ENCODE measurements at regions not wholly inside any gene's neighbourhood (a gene's known extent, or its start where the extent isn't known, plus 50 kb on each side); places are given as distances from the start of the nearest gene placed in this dataset.

- Histone ChIP-seq H3K36me3 (ENCODE audit: control insufficient read depth in 4 of 4, insufficient read depth in 3 of 4, low read depth in 1 of 4, low read length in 3 of 4) (no peaks in the 10 kb centered on the region), H3K27ac (ENCODE audit: low read depth in 1 of 2, low read length in 2 of 2) (no peak overlapping the region), H3K27me3 (ENCODE audit: control insufficient read depth in 4 of 4, insufficient read depth in 4 of 4, low read length in 3 of 4) (no peaks in the 10 kb centered on the region), H3K9me3 (ENCODE audit: control insufficient read depth in 4 of 4, low read length in 3 of 4) (peaks cover 0 to 3% (median 0%) of the 10 kb centered on the region in 4 donors), H3K4me3 (ENCODE audit: low read depth in 1 of 3, low read length in 3 of 3) (no peak overlapping the region), H3K4me1 (ENCODE audit: control insufficient read depth in 4 of 4, insufficient read depth in 4 of 4, low read length in 3 of 4) (no peaks in the 10 kb centered on the region), H3K9ac (ENCODE audit: low read depth in 1 of 2, low read length in 2 of 2) (no peak overlapping the region)
- 86% methylated on average over 6 of the region's 6 CpGs for WGBS
- TF ChIP-seq GABPA (IDR thresholded peaks at IDR 0.05 in 1 of 2, conservative IDR thresholded peaks at IDR 0.05 in 1 of 2) (no peak), EGR1 (IDR thresholded peaks at IDR 0.05; ENCODE audit: low read depth in 2 of 2) (no peak), RAD21 (IDR thresholded peaks at IDR 0.05) (no peak), ATF3 (IDR thresholded peaks at IDR 0.05) (no peak), REST (IDR thresholded peaks at IDR 0.05) (no peak), SP1 (IDR thresholded peaks at IDR 0.05) (no peak), CTCF (IDR thresholded peaks at IDR 0.05; ENCODE audit: low read depth, low read length, missing input control) (no peak), JUND (IDR thresholded peaks at IDR 0.05) (no peak), NR2F2 (IDR thresholded peaks at IDR 0.05) (no peak), MAX (IDR thresholded peaks at IDR 0.05) (no peak), TAF1 (conservative IDR thresholded peaks at IDR 0.05) (no peak), YY1 (IDR thresholded peaks at IDR 0.05) (no peak), FOXA2 (IDR thresholded peaks at IDR 0.05) (no peak)
- no peak for DNase-seq (ENCODE audit: low spot score)
Measured at GRCh38 chr1:224486801-224487583, 52.4 kb upstream of the WDR26 start.

GRCh38 chr1:224488806-224489499 lies 54.4 kb upstream of the WDR26 start:
- no peak for TF ChIP-seq SP1 (IDR thresholded peaks at IDR 0.05)
- no peak for TF ChIP-seq YY1 (IDR thresholded peaks at IDR 0.05)
- no peak for TF ChIP-seq NR2F2 (IDR thresholded peaks at IDR 0.05)
- no peak for TF ChIP-seq RXRA (IDR thresholded peaks at IDR 0.05)
- no peak for TF ChIP-seq HNF4G (IDR thresholded peaks at IDR 0.05)
- no peak for TF ChIP-seq CTCF (IDR thresholded peaks at IDR 0.05; ENCODE audit: low read depth, low read length, missing input control)
- TF ChIP-seq ATF3 (IDR thresholded peaks at IDR 0.05): no peak
- TF ChIP-seq RAD21 (IDR thresholded peaks at IDR 0.05): no peak
- TF ChIP-seq GABPA (IDR thresholded peaks at IDR 0.05 in 1 of 2, conservative IDR thresholded peaks at IDR 0.05 in 1 of 2): no peak
- TF ChIP-seq ZBTB33 (IDR thresholded peaks at IDR 0.05): no peak
- TF ChIP-seq FOXA2 (IDR thresholded peaks at IDR 0.05): no peak
- TF ChIP-seq FOXA1 (IDR thresholded peaks at IDR 0.05): no peak
- H3K4me1 ChIP-seq (ENCODE audit: control insufficient read depth in 4 of 4, insufficient read depth in 4 of 4, low read length in 3 of 4): no peaks in the 10 kb centered on the region
- no peak overlapping the region for H3K9ac ChIP-seq (ENCODE audit: low read depth in 1 of 2, low read length in 2 of 2)
- WGBS: 96% methylated on average over 2 of the region's 2 CpGs
- H3K27me3 ChIP-seq (ENCODE audit: control insufficient read depth in 4 of 4, insufficient read depth in 4 of 4, low read length in 3 of 4): no peaks in the 10 kb centered on the region
- H3K4me3 ChIP-seq (ENCODE audit: low read depth in 1 of 3, low read length in 3 of 3): no peak overlapping the region
- no peak overlapping the region for H3K27ac ChIP-seq (ENCODE audit: low read depth in 1 of 2, low read length in 2 of 2)
- no peak for DNase-seq (ENCODE audit: low spot score)
- peaks cover 0 to 3% (median 0%) of the 10 kb centered on the region in 4 donors for H3K9me3 ChIP-seq (ENCODE audit: control insufficient read depth in 4 of 4, low read length in 3 of 4)
- H3K36me3 ChIP-seq (ENCODE audit: control insufficient read depth in 4 of 4, insufficient read depth in 3 of 4, low read depth in 1 of 4, low read length in 3 of 4): no peaks in the 10 kb centered on the region

Data from liver (tissue), 8 donors.